ENCODE measurements at regions not wholly inside any gene's neighbourhood (a gene's known extent, or its start where the extent isn't known, plus 50 kb on each side); places are given as distances from the start of the nearest gene placed in this dataset.
"Not testable (repeated sequence)": the region's sequence is repeated elsewhere in the genome, so short reads cannot be mapped to it uniquely, and the experiment has no call there.

- no peak for DNase-seq
These were observed 388.1 kb upstream of the ACVR2A start for GRCh38 chr2:147456779-147457178.

GRCh38 chr2:147451902-147452515, 392.8 kb upstream of the ACVR2A start:
- no peak for DNase-seq

GRCh38 chr2:147450661-147451510, 393.9 kb upstream of the ACVR2A start:
- no peak for DNase-seq

- peak; percentile 68 for DNase-seq
These were observed 395.4 kb upstream of the ACVR2A start for GRCh38 chr2:147449323-147449991.

- no peak for DNase-seq
These were observed 402.0 kb upstream of the ACVR2A start for GRCh38 chr2:147442816-147443215.

- DNase-seq = no peak
These were observed 403.6 kb upstream of the ACVR2A start for GRCh38 chr2:147441182-147441581.

- no peak for DNase-seq
These were observed 404.1 kb upstream of the ACVR2A start for GRCh38 chr2:147440734-147441133.

- no peak for DNase-seq
These were observed 404.8 kb upstream of the ACVR2A start for GRCh38 chr2:147439986-147440385.

- no peak for DNase-seq
These were observed 405.9 kb upstream of the ACVR2A start for GRCh38 chr2:147438882-147439281.

- no peak for DNase-seq
These were observed 411.0 kb upstream of the ACVR2A start for GRCh38 chr2:147433822-147434221.

GRCh38 chr2:147430408-147430807, 414.4 kb upstream of the ACVR2A start:
- DNase-seq = no peak

- no peak for DNase-seq
These were observed 416.6 kb upstream of the ACVR2A start for GRCh38 chr2:147428120-147428747.

- DNase-seq = no peak
These were observed 419.3 kb upstream of the ACVR2A start for GRCh38 chr2:147425437-147426029.

- no peak for DNase-seq
These were observed 420.1 kb upstream of the ACVR2A start for GRCh38 chr2:147424766-147425165.

- DNase-seq = no peak
These were observed 423.7 kb upstream of the ACVR2A start for GRCh38 chr2:147420947-147421675.

GRCh38 chr2:147420517-147420916, 424.3 kb upstream of the ACVR2A start:
- DNase-seq = no peak

GRCh38 chr2:147416099-147416498, 428.7 kb upstream of the ACVR2A start:
- no peak for DNase-seq

- not testable (repeated sequence) for DNase-seq
These were observed 430.2 kb upstream of the ACVR2A start for GRCh38 chr2:147414656-147415055.

GRCh38 chr2:147408357-147408756, 436.5 kb upstream of the ACVR2A start:
- no peak for DNase-seq

GRCh38 chr2:147405651-147406050, 439.2 kb upstream of the ACVR2A start:
- DNase-seq = no peak

GRCh38 chr2:147398996-147399395, 445.8 kb upstream of the ACVR2A start:
- no peak for DNase-seq

- DNase-seq = no peak
These were observed 446.5 kb upstream of the ACVR2A start for GRCh38 chr2:147398301-147398700.

Measured in CD4-positive, alpha-beta T cell treated with Interleukin-21 for 1 hour (primary cell).